ENCODE measurements at regions not wholly inside any gene's neighbourhood (a gene's known extent, or its start where the extent isn't known, plus 50 kb on each side); places are given as distances from the start of the nearest gene placed in this dataset.

DNA sequence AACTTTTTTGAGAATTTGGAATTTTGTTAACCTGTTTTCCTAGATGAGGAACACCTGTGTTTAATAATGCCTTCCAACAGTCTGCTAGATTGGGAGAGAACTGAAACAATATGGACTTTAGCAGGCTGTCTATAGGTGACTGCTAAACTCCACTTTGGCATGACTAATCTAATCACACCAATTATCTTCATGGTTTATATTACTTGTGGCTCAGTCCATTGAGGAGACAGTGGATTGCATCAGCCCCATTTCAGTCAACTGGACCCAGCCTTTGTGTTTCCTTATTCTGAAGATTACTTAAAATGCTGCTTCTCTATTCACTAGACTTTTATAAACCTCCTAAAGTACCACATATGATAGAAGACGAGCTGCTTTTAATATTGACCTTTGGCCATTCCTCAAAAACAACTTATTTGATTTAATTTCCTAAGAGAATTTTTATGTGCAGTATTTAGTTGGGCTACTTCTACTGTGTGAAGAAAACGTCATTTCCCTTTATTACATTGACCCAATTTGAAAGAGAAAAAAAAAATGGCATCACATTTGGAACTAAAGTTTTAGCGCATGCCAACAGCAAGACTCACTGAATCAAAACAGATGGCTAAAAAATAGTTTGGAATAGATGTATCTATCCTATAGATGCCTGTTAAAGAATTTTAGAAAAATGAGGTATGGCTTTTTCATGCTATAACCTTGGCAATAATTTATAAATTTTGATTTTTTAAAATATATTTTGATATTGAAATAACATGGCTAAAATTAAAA lies 295.8 kb downstream of the NDFIP2 start:
- Histone ChIP-seq H3K9ac (ENCODE audit: low read depth, low read length) (no peak overlapping the region), H3K27ac (ENCODE audit: insufficient read depth, low read length) (no peak overlapping the region), H2BK15ac (ENCODE audit: low read depth, low read length) (no peak overlapping the region), H3K23ac (ENCODE audit: low read depth, low read length) (no peak overlapping the region), H3K4ac (ENCODE audit: low read depth, low read length) (peak overlapping the region; percentile 51; the same call in 1 of the 2 replicates), H3K4me3 (ENCODE audit: insufficient read depth, low read depth, low read length) (no peak overlapping the region), H3K56ac (ENCODE audit: extremely low read depth, insufficient read depth, low read length) (no peak overlapping the region), H4K20me1 (ENCODE audit: insufficient read depth, low read length) (no peaks in the 10 kb centered on the region), H4K8ac (ENCODE audit: low read depth in 2 of 2, low read length in 2 of 2) (0 out of 4 replicates have a peak overlapping the region, but pooled peaks of 1 of the 2 experiments have one; percentile 4), H3K27me3 (ENCODE audit: control insufficient read depth, insufficient read depth, low read length) (no peaks in the 10 kb centered on the region), H2AK5ac (ENCODE audit: low read depth, low read length) (no peak overlapping the region), H3K4me2 (ENCODE audit: low read depth, low read length) (peak overlapping the region; percentile 29; the same call in 1 of the 2 replicates), H3K9me3 (ENCODE audit: control insufficient read depth, insufficient read depth, low read length) (no peaks in the 10 kb centered on the region), H2AFZ (replicated peaks; ENCODE audit: low read length, poor library complexity) (no peak overlapping the region), H2BK5ac (ENCODE audit: low read depth, low read length, poor library complexity, severe bottlenecking) (peak overlapping the region; percentile 4), H3K9me1 (ENCODE audit: insufficient read depth, low read length) (0 out of 2 replicates have a peak, but pooled peaks cover 4% of the 10 kb centered on the region), H3K14ac (replicated peaks; ENCODE audit: low read depth, low read length) (no peak overlapping the region), H3K79me1 (ENCODE audit: low read depth in 1 of 2, low read length in 2 of 2) (no peaks in the 10 kb centered on the region), H4K5ac (ENCODE audit: low read depth, low read length) (peak overlapping the region; percentile 72; the same call in 1 of the 2 replicates), H2BK120ac (ENCODE audit: low read depth, low read length) (peak overlapping the region; percentile 13; the same call in 1 of the 2 replicates), H2AK9ac (replicated peaks; ENCODE audit: low read depth, low read length, poor library complexity) (no peak overlapping the region), H3K4me1 (ENCODE audit: control insufficient read depth, insufficient read depth, low read length) (peaks cover 7% of the 10 kb centered on the region), H3K18ac (ENCODE audit: low read depth, low read length) (peak overlapping the region; percentile 54; the same call in 1 of the 2 replicates), H4K91ac (ENCODE audit: insufficient read depth, low read depth, low read length) (peak overlapping the region; percentile 8; the same call in 1 of the 2 replicates), H3K36me3 (ENCODE audit: control insufficient read depth, insufficient read depth, low read length) (no peaks in the 10 kb centered on the region), H2BK20ac (ENCODE audit: low read depth, low read length) (peak overlapping the region; percentile 59)
- POLR2A ChIA-PET (ENCODE audit: unreplicated experiment) = no interaction called here
- dilution Hi-C loops (cut with HindIII; ENCODE audit: low sequenced_read_pairs, unreplicated experiment) (no loop called here), in situ Hi-C loops (cut with MboI; ENCODE audit: low sequenced_read_pairs) (loop anchor here (10.0 to 25.0 kb wide), 2 partner anchors 261 to 588 kb away; no protein-coding TSS in a partner anchor), intact Hi-C loops (cut with micrococcal nuclease) (loop anchor here (1.0 to 10.0 kb wide), 6 partner anchors 99 to 563 kb away; no protein-coding TSS in a partner anchor)
- TF ChIP-seq CEBPB (IDR thresholded peaks at IDR 0.05; ENCODE audit: low read depth, low read length) (peak; percentile 84), BHLHE40 (IDR thresholded peaks at IDR 0.05; ENCODE audit: low read depth, low read length) (no peak)
- no TSS peak for BruUV-seq (replicated peaks)
- CTCF ChIA-PET = interaction anchor here (0.7 to 1.4 kb wide), 3 partner anchors 160 to 566 kb away, joined by 3 to 4 read pairs (median 3); no protein-coding TSS in a partner anchor
- DNase-seq (peak; percentile 50), ATAC-seq (ENCODE audit: low read depth) (peak; percentile 24)
- WGBS, 2 experiments (ENCODE audit: extremely low coverage in 2 of 2, insufficient read length in 1 of 2) = no CpG with 5 or more reads among the region's 3 CpGs

All from IMR-90 (cell line).